ENCODE measurements at regions not wholly inside any gene's neighbourhood (a gene's known extent, or its start where the extent isn't known, plus 50 kb on each side); places are given as distances from the start of the nearest gene placed in this dataset.

GRCh38 chr20:2242678-2243077 is 53.1 kb upstream of the TGM3 start:
- Histone ChIP-seq H3K27ac (no peak overlapping the region), H3K4me1 (replicated peaks in 1 of 2) (peaks cover 8 to 17% of the 10 kb centered on the region in 2 donors), H3K4me3 (no peak overlapping the region)
- ATAC-seq (replicated peaks in 6 of 8) = no peak
- in situ Hi-C loops (cut with MboI; ENCODE audit: low pct_unique_long_range_greater_than_20kb in 2 of 9, low sequenced_read_pairs in 9 of 9, unreplicated experiment in 9 of 9) = no loop called here
- WGBS, 10 experiments = 7 to 100% (median 55%) methylated on average over 1 to 2 of the region's 2 CpGs; no CpG with 5 or more reads in 2 of the 10 experiments

GRCh38 chr20:2244523-2244922 is 51.3 kb upstream of the TGM3 start:
- H3K27ac ChIP-seq = no peak overlapping the region
- WGBS, 10 experiments = 14 to 60% (median 49%) methylated on average over 1 to 2 of the region's 4 CpGs; no CpG with 5 or more reads in 5 of the 10 experiments
- peaks cover 8 to 17% of the 10 kb centered on the region in 2 donors for H3K4me1 ChIP-seq (replicated peaks in 1 of 2)
- in situ Hi-C loops (cut with MboI; ENCODE audit: low pct_unique_long_range_greater_than_20kb in 2 of 9, low sequenced_read_pairs in 9 of 9, unreplicated experiment in 9 of 9) = no loop called here
- ATAC-seq (replicated peaks in 6 of 8) = no peak
- no peak overlapping the region for H3K4me3 ChIP-seq

- no peak overlapping the region for H3K27ac ChIP-seq
- in situ Hi-C loops (cut with MboI; ENCODE audit: low pct_unique_long_range_greater_than_20kb in 2 of 9, low sequenced_read_pairs in 9 of 9, unreplicated experiment in 9 of 9) = no loop called here
- peaks cover 8 to 17% of the 10 kb centered on the region in 2 donors for H3K4me1 ChIP-seq (replicated peaks in 1 of 2)
- 0 to 59% (median 24%) methylated on average over 1 to 5 of the region's 6 CpGs; no CpG with 5 or more reads in 4 of the 10 experiments for WGBS, 10 experiments
- ATAC-seq (replicated peaks in 6 of 8) = no peak
- no peak overlapping the region for H3K4me3 ChIP-seq
Observed at GRCh38 chr20:2244993-2245392, 50.8 kb upstream of the TGM3 start.

DNA sequence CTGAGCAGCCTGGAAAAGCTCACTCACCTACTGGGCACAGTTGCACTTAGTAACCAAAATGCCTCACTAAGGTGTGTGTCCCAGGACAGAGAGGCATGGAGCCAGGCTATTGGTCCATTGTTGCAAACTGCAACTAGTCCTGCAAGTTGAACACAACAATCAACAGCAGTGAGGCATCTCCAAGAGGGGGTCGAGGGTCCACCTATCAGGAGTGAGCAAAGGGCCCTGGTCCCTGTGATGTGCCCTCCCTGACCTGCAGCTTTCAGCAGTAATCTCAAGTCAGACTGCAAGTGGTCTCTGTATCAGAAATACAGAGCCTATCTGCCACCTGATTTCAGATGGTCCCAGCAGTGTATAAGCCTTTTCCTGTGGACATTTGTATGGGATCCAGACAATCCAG is 50.2 kb upstream of the TGM3 start:
- ATAC-seq (replicated peaks in 6 of 8) = no peak
- H3K27ac ChIP-seq = no peak overlapping the region
- in situ Hi-C loops (cut with MboI; ENCODE audit: low pct_unique_long_range_greater_than_20kb in 2 of 9, low sequenced_read_pairs in 9 of 9, unreplicated experiment in 9 of 9) = no loop called here

More for the DNA sequence above, 50.2 kb upstream of the TGM3 start:
- WGBS, 10 experiments = 20% methylated on average over 1 of the region's 1 CpG; no CpG with 5 or more reads in 9 of the 10 experiments
- Histone ChIP-seq H3K4me1 (replicated peaks in 1 of 2) (peaks cover 8 to 17% of the 10 kb centered on the region in 2 donors), H3K4me3 (no peak overlapping the region)

All from motor neuron (in vitro differentiated cells).